ENCODE measurements at regions not wholly inside any gene's neighbourhood (a gene's known extent, or its start where the extent isn't known, plus 50 kb on each side); places are given as distances from the start of the nearest gene placed in this dataset.
"Not testable (repeated sequence)": the region's sequence is repeated elsewhere in the genome, so short reads cannot be mapped to it uniquely, and the experiment has no call there.

- TF ChIP-seq CTCF (IDR thresholded peaks at IDR 0.05 in 2 of 3, conservative IDR thresholded peaks at IDR 0.05 in 1 of 3; ENCODE audit: borderline replicate concordance in 1 of 3, insufficient read depth in 1 of 3, low read depth in 2 of 3, low read length in 2 of 3); EZH2phosphoT487 (IDR thresholded peaks at IDR 0.05; ENCODE audit: borderline replicate concordance); MAX (IDR thresholded peaks at IDR 0.05); POLR2A (IDR thresholded peaks at IDR 0.05; ENCODE audit: borderline replicate concordance, extremely low read depth, insufficient read depth, insufficient read length); EZH2 (IDR thresholded peaks at IDR 0.05); SIN3A (IDR thresholded peaks at IDR 0.05; ENCODE audit: low read depth); POLR2AphosphoS5 (IDR thresholded peaks at IDR 0.05; ENCODE audit: low read depth, low read length); ZNF274 (IDR thresholded peaks at IDR 0.05; ENCODE audit: low read depth, low read length); YY1 (IDR thresholded peaks at IDR 0.05; ENCODE audit: extremely low read depth, insufficient replicate concordance, low read depth, low read length); SP1 (IDR thresholded peaks at IDR 0.05; ENCODE audit: low read depth); REST (IDR thresholded peaks at IDR 0.05; ENCODE audit: low read depth); RAD21 (IDR thresholded peaks at IDR 0.05; ENCODE audit: low read depth): not testable (repeated sequence)
Observed at GRCh38 chr3:95744896-95745295, 1069.5 kb upstream of the EPHA6 start.
